GM12878 (cell line): ENCODE measurements at regions not wholly inside any gene's neighbourhood (a gene's known extent, or its start where the extent isn't known, plus 50 kb on each side); places are given as distances from the start of the nearest gene placed in this dataset.

ENCODE experiments used
- ATAC-seq: fragments of 200-7000 bp; cut with Tn5 transposase; 3 replicates; pipeline ENCODE4 v1.9.1; 2020; ENCODE audit warnings: mild to moderate bottlenecking, moderate library complexity
- BruUV-seq: library from RNA; stranded (reverse); fragments of 400-500 nt; replicated peaks from 2 replicates; lab custom pipeline; 2021; lab: Mats Ljungman, UMichigan
- CTCF ChIA-PET: fragments of 300-600 bp; sonication (Branson Sonifier 250); formaldehyde crosslinking; extraction: SDS; loops from one replicate; lab custom pipeline; 2021; ENCODE audit warnings: inconsistent platforms; lab: Yijun Ruan, JAX
- POLR2A ChIA-PET: fragments of 350-600 bp; formaldehyde crosslinking; extraction: SDS; loops from one replicate; lab custom pipeline; 2021; ENCODE audit warnings: inconsistent platforms; lab: Charles Lee
- RAD21 ChIA-PET: fragments of 300-600 bp; sonication (Branson Sonifier 250); formaldehyde crosslinking; loops from one replicate; lab custom pipeline; 2023; ENCODE audit warnings: antibody characterized with exemption; ENCODE audit not compliant: unreplicated experiment; lab: Charles Lee
- SMC1A ChIA-PET: fragments of 300-600 bp; sonication (Branson Sonifier 250); formaldehyde crosslinking; loops from one replicate; lab custom pipeline; 2023; ENCODE audit not compliant: unreplicated experiment, uncharacterized antibody; lab: Charles Lee
- DNase-seq: peaks from one replicate; pipeline ENCODE4 v3.0.0-alpha.2; 2011; ENCODE audit warnings: low read depth, low spot score
- FAIRE-seq: peaks from 3 replicates; lab custom pipeline; 2011; peaks lifted over from hg19 to GRCh38; lab: Jason Lieb, UNC
- H2AFZ ChIP-seq: 2 replicates; pipeline ENCODE4 v1.6.0; 2011; ENCODE audit warnings: low read depth, low read length, control low read depth; ENCODE audit not compliant: control insufficient read depth
- H3K27ac ChIP-seq: 2 replicates; pipeline ENCODE4 v1.5.1; 2011; ENCODE audit warnings: control low read depth; ENCODE audit not compliant: control insufficient read depth, insufficient read depth
- H3K27me3 ChIP-seq, 2 experiments: replicated peaks in 1 of 2; 2 replicates each; pipeline versions ENCODE4 v1.6.0 to v1.6.1; 2011; ENCODE audit warnings: low read length in 1 of 2; ENCODE audit not compliant: control insufficient read depth in 2 of 2, insufficient read depth in 2 of 2
- H3K36me3 ChIP-seq, 2 experiments: 2 replicates each; pipeline ENCODE4 v1.5.1; 2011; ENCODE audit warnings: low read length in 1 of 2; ENCODE audit not compliant: control insufficient read depth in 2 of 2, insufficient read depth in 2 of 2
- H3K4me1 ChIP-seq: 2 replicates; pipeline ENCODE4 v1.6.1; 2011; ENCODE audit warnings: mild to moderate bottlenecking, low read length, moderate library complexity, mixed read lengths; ENCODE audit not compliant: control insufficient read depth, insufficient read depth
- H3K4me2 ChIP-seq: 2 replicates; pipeline ENCODE4 v1.6.0; 2011; ENCODE audit warnings: control low read depth; ENCODE audit not compliant: control insufficient read depth, insufficient read depth
- H3K4me3 ChIP-seq: fragments of 200-600 bp; sonication (generic); 2 replicates; pipeline ENCODE4 v1.5.1; 2016
- H3K79me2 ChIP-seq: 2 replicates; pipeline ENCODE4 v1.6.0; 2011; ENCODE audit warnings: low read length; ENCODE audit not compliant: control insufficient read depth, insufficient read depth
- H3K9ac ChIP-seq: 2 replicates; pipeline ENCODE4 v1.8.0; 2011; ENCODE audit warnings: low read length, control low read depth, mixed read lengths; ENCODE audit not compliant: control insufficient read depth, insufficient read depth
- H3K9me3 ChIP-seq: replicated peaks from 3 replicates; pipeline ENCODE4 v1.5.1; 2011; ENCODE audit warnings: mild to moderate bottlenecking, low read length; ENCODE audit not compliant: control insufficient read depth, insufficient read depth
- H4K20me1 ChIP-seq: 2 replicates; pipeline ENCODE4 v1.6.0; 2011; ENCODE audit not compliant: control insufficient read depth, insufficient read depth
- BCL11A ChIP-seq: IDR thresholded peaks from 2 replicates; pipeline ENCODE4 v1.6.1; 2011; ENCODE audit warnings: low read depth, low read length
- ETV6 ChIP-seq, 2 experiments: fragments of 450-650 bp in 1 of 2; IDR thresholded peaks in 1 of 2; conservative IDR thresholded peaks in 1 of 2; 2 replicates each; pipeline ENCODE4 v1.6.1; 2014; ENCODE audit warnings: antibody characterized with exemption in 1 of 2, borderline replicate concordance in 1 of 2, low read depth in 1 of 2, mild to moderate bottlenecking in 1 of 2, moderate library complexity in 1 of 2
- EZH2 ChIP-seq: IDR thresholded peaks from 2 replicates; pipeline ENCODE4 v1.6.1; 2012; ENCODE audit warnings: low read depth, mild to moderate bottlenecking, control low read depth, inconsistent platforms, low read length, borderline replicate concordance; ENCODE audit not compliant: control insufficient read depth
- IRF5 ChIP-seq: fragments of 450-650 bp; IDR thresholded peaks from 2 replicates; pipeline ENCODE4 v1.6.1; 2017; ENCODE audit warnings: borderline replicate concordance
- JUNB ChIP-seq: IDR thresholded peaks from 2 replicates; pipeline ENCODE4 v1.6.1; 2016; ENCODE audit warnings: antibody characterized with exemption, mild to moderate bottlenecking
- WGBS: methylation state at CpG from one replicate; pipeline ENCODE4 v1.1.6; 2016; ENCODE audit warnings: low lambda C conversion rate; ENCODE audit not compliant: insufficient replicate concordance, insufficient coverage; ENCODE audit errors: missing lambda C conversion rate; 5-methylcytosine and 5-hydroxymethylcytosine counted together
- in situ Hi-C: fragments of 300-500 bp; cut with MboI; formaldehyde crosslinking; loops from 9 replicates; pipeline ENCODE4 v1.14.3; 2018; ENCODE audit warnings: mixed read lengths
- intact Hi-C: fragments of 100-400 bp; cut with micrococcal nuclease; formaldehyde crosslinking; loops from one replicate; pipeline ENCODE4 v1.14.2; 2022; ENCODE audit not compliant: unreplicated experiment
- TF ChIP-seq, protein P1 (sequence below): IDR thresholded peaks from 2 replicates; pipeline ENCODE4 v1.6.1; 2011; ENCODE audit warnings: borderline replicate concordance, low read depth, mild to moderate bottlenecking, moderate library complexity, low read length; ENCODE audit not compliant: insufficient read depth, poor library complexity, severe bottlenecking

- FAIRE-seq = no peak
- TF ChIP-seq BCL11A = no peak
- TF ChIP-seq EZH2 = no peak
- TF ChIP-seq JUNB = no peak
- TF ChIP-seq IRF5 = no peak
- no peak for TF ChIP-seq ETV6 (conservative IDR thresholded peaks at IDR 0.05 in 1 of 2, IDR thresholded peaks at IDR 0.05 in 1 of 2; ENCODE audit: borderline replicate concordance in 1 of 2, low read depth in 1 of 2)
- TF ChIP-seq, protein P1, sequence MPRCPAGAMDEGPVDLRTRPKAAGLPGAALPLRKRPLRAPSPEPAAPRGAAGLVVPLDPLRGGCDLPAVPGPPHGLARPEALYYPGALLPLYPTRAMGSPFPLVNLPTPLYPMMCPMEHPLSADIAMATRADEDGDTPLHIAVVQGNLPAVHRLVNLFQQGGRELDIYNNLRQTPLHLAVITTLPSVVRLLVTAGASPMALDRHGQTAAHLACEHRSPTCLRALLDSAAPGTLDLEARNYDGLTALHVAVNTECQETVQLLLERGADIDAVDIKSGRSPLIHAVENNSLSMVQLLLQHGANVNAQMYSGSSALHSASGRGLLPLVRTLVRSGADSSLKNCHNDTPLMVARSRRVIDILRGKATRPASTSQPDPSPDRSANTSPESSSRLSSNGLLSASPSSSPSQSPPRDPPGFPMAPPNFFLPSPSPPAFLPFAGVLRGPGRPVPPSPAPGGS = no peak
- in situ Hi-C loops (no loop called here), intact Hi-C loops (no loop called here)
- H3K9me3 ChIP-seq = no peaks in the 10 kb centered on the region
- no peaks in the 10 kb centered on the region for H3K4me1 ChIP-seq
- BruUV-seq = no TSS peak
- ATAC-seq = no peak
- no peak overlapping the region for H3K4me3 ChIP-seq
- ChIA-PET RAD21 (interaction anchor here (0.9 kb wide), 1 partner anchor 18 kb away, joined by 3 read pairs; no protein-coding TSS in a partner anchor), SMC1A (interaction anchor here (1.1 to 3.0 kb wide), 4 partner anchors 10 to 147 kb away, joined by 3 to 10 read pairs (median 4); no protein-coding TSS in a partner anchor), POLR2A (no interaction called here), CTCF (no interaction called here)
- no peak overlapping the region for H3K27ac ChIP-seq
- no peak overlapping the region for H3K4me2 ChIP-seq
- 33% methylated on average over 3 of the region's 3 CpGs for WGBS
- H3K36me3 ChIP-seq = no peaks in the 10 kb centered on the region
- H3K27me3 ChIP-seq = peaks cover 0 to 5% of the 10 kb centered on the region in 2 experiments; a peak in 1 of 4 replicates
- H2AFZ ChIP-seq = no peak overlapping the region
- H3K79me2 ChIP-seq = no peaks in the 10 kb centered on the region
- H4K20me1 ChIP-seq = no peaks in the 10 kb centered on the region
- no peak overlapping the region for H3K9ac ChIP-seq
- no peak for DNase-seq
Observed at GRCh38 chr13:50617134-50617721, 226.3 kb downstream of the DLEU7 start.
